Fibroblast of villous mesenchyme (primary cell): ENCODE measurements at regions not wholly inside any gene's neighbourhood (a gene's known extent, or its start where the extent isn't known, plus 50 kb on each side); places are given as distances from the start of the nearest gene placed in this dataset.

Source experiments
- DNase-seq: peaks from one replicate; pipeline ENCODE4 v3.0.0-alpha.2; 2010; ENCODE audit warnings: low read depth
- H3K4me3 ChIP-seq: 2 replicates; pipeline ENCODE4 v1.5.1; 2011; ENCODE audit warnings: low read depth, mild to moderate bottlenecking, low read length
- TF ChIP-seq, protein P1 (sequence below): IDR thresholded peaks from 2 replicates; pipeline ENCODE4 v1.5.1; 2012; ENCODE audit warnings: low read depth, mild to moderate bottlenecking, low read length; ENCODE audit not compliant: insufficient read depth

DNA sequence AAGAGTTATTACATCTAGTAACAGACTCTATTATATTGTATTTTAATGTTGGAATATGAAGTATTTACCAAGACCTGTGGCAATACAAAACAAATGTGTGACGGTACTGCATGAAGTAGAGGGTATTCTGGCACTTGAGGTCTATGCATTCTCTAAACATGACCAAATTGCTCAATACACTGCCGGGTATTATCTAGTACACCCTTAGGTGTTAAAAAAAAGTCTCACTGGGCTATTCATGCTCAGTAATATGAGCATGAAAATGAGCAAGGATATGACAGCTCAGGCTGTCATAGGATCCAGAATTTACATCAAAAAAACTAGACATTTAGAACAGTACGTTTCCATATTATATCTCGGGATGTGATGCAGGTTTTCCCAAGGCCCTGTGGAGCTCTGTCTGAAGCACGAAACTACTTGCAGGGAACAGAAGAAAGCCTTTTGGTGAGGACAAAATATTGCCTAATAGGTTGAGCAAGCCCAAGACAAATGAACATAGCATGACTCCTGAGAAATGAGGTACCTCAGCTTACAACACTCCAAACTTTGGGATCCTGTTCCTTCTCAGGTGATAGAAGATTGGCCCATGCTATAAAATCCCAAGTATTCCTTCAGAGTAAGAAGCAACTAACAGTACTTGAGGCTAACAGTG is 74.1 kb upstream of the MAOA start:
- DNase-seq: no peak
- no peak overlapping the region for H3K4me3 ChIP-seq
- TF ChIP-seq, protein P1, sequence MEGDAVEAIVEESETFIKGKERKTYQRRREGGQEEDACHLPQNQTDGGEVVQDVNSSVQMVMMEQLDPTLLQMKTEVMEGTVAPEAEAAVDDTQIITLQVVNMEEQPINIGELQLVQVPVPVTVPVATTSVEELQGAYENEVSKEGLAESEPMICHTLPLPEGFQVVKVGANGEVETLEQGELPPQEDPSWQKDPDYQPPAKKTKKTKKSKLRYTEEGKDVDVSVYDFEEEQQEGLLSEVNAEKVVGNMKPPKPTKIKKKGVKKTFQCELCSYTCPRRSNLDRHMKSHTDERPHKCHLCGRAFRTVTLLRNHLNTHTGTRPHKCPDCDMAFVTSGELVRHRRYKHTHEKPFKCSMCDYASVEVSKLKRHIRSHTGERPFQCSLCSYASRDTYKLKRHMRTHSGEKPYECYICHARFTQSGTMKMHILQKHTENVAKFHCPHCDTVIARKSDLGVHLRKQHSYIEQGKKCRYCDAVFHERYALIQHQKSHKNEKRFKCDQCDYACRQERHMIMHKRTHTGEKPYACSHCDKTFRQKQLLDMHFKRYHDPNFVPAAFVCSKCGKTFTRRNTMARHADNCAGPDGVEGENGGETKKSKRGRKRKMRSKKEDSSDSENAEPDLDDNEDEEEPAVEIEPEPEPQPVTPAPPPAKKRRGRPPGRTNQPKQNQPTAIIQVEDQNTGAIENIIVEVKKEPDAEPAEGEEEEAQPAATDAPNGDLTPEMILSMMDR: no peak

DNA sequence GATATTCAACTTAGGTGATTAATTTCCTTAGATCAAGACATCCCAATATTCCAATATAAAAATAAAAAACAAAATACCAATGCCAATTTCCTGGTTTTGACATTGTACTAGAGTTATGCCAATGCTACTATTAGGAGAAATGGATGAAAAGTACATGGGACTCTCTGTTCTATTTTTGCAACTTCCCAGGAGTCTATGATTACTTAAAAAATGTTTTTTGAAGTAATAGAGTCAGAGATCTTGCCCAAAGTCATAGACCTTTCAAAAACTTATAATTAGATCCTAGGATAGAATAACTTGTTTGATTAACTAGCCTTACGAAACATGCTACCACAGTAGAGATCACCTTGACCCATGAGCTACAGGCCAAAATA is 73.6 kb upstream of the MAOA start:
- TF ChIP-seq, protein P1: no peak
- H3K4me3 ChIP-seq: no peak overlapping the region
- no peak for DNase-seq

DNA sequence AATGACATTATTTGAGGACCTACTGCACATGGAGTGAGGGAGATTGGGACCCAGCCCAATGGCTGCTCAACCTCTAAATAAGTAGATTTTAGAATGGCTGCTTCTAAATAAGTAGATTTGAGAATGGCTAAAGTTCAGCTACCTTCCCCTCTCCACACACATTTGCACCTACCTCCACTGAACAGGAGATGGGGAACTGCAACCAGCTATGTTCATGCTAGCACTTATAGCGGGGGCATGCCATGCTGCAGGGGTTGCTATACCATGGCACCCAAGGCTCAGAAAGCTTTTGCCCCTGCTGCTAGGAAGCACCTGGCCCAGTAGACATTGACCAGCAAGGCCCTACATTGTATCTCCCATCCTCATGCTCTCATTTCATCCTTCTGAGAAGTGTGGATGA is 70.2 kb upstream of the MAOA start:
- no peak overlapping the region for H3K4me3 ChIP-seq
- TF ChIP-seq, protein P1: no peak
- DNase-seq: no peak

DNA sequence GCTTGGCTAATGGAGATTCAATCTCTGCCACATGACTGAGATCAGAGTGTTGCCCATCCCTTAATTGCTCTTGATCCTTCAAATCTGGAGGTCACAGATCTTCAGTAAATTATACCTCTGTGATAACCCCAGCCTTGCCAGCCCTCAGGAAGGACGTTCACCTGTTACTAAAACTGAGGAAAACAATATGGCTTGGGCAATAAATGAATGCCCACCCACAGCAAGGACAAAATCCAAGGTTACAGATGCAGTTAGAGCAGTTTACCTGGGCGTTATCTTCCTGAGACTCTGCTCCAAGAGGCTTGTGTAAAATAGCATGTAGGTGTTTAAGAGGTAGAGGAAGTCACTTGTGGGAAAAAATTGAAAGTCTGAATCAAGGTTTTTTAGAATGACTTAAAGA is 69.3 kb upstream of the MAOA start:
- TF ChIP-seq, protein P1: no peak
- no peak overlapping the region for H3K4me3 ChIP-seq
- no peak for DNase-seq

DNA sequence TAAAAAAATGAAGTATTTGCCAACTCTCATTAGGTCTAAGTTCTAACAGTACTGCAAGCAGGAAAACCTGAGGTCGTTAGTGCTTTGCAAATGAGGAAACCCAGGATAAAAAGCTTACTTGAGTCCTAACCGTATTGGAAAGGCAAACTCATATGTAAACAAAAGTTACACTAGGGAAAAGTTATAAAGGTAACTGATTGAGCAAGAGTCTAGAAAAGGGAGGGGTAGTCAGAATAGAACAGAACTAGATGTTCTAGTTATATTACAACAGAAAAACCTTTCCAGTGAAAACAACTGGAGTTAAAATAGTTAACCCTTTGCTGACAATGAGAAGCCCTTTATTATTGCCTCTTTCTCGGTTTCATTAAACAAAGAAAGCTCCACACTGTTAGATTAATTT is 66.4 kb upstream of the MAOA start:
- peak; percentile 78 for DNase-seq
- TF ChIP-seq, protein P1: no peak
- no peak overlapping the region for H3K4me3 ChIP-seq

DNA sequence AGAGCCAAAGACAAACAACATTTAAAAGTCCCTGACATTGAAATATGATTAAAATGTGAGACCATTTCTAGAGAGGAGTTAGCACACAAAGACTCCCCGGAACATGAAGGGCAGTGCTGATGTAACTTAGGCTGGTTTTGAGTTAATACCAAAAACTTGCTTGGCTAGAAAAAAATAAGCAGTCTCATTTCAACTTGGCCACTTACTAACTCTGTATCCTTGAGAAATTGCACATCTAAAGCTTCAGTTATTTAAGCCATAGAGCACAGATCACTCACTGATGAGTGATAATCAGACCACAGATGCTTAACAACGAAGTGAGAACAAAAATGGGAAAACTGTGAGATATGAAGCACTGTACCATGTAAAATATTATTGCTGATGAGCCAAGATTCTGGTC is 65.9 kb upstream of the MAOA start:
- H3K4me3 ChIP-seq: no peak overlapping the region

More for the DNA sequence above, 65.9 kb upstream of the MAOA start:
- TF ChIP-seq, protein P1: no peak
- DNase-seq: peak; percentile 47
